Caco-2 (cell line): ENCODE measurements at regions not wholly inside any gene's neighbourhood (a gene's known extent, or its start where the extent isn't known, plus 50 kb on each side); places are given as distances from the start of the nearest gene placed in this dataset.

Experiments used
- BruUV-seq: library from RNA; stranded (reverse); fragments of 400-500 nt; replicated peaks from 2 replicates; lab custom pipeline; 2021; lab: Mats Ljungman, UMichigan
- CTCF ChIA-PET: fragments of 300-600 bp; sonication (Branson Sonifier 250); formaldehyde crosslinking; loops from one replicate; lab custom pipeline; 2022; ENCODE audit warnings: antibody characterized with exemption; lab: Charles Lee
- POLR2A ChIA-PET: fragments of 300-600 bp; sonication (Branson Sonifier 250); formaldehyde crosslinking; loops from one replicate; lab custom pipeline; 2022; ENCODE audit warnings: antibody characterized with exemption; lab: Charles Lee
- DNase-seq, 2 experiments: peaks; one replicate each; pipeline versions ENCODE4 v3.0.0 to v3.0.0-alpha.2; 2020 to 2022
- H3K27me3 ChIP-seq: replicated peaks from 2 replicates; pipeline ENCODE4 v1.6.0; 2011; ENCODE audit warnings: low read length; ENCODE audit not compliant: control insufficient read depth, insufficient read depth
- H3K36me3 ChIP-seq: 2 replicates; pipeline ENCODE4 v1.5.1; 2011; ENCODE audit warnings: low read length; ENCODE audit not compliant: control insufficient read depth, insufficient read depth
- H3K4me1 ChIP-seq: fragments of 250-450 bp; sonication (Bioruptor Pico); 2 replicates; pipeline ENCODE4 v1.5.1; 2020; ENCODE audit warnings: mild to moderate bottlenecking
- H3K4me3 ChIP-seq: 2 replicates; pipeline ENCODE4 v1.5.1; 2011; ENCODE audit warnings: low read depth, mild to moderate bottlenecking, control low read depth, low read length
- H3K9me3 ChIP-seq: fragments of 250-450 bp; sonication (Bioruptor Pico); 2 replicates; pipeline ENCODE4 v1.5.1; 2020; ENCODE audit warnings: mild to moderate bottlenecking, moderate library complexity
- H3K27ac Mint-ChIP-seq: one replicate; pipeline ENCODE4 v1.8.0; 2022; ENCODE audit warnings: mixed read lengths; ENCODE audit not compliant: unreplicated experiment
- H3K27me3 Mint-ChIP-seq: one replicate; pipeline ENCODE4 v1.8.0; 2022; ENCODE audit warnings: mixed read lengths; ENCODE audit not compliant: insufficient read depth, unreplicated experiment
- H3K36me3 Mint-ChIP-seq: one replicate; pipeline ENCODE4 v1.8.0; 2022; ENCODE audit warnings: mild to moderate bottlenecking, mixed read lengths; ENCODE audit not compliant: insufficient read depth, unreplicated experiment
- H3K4me1 Mint-ChIP-seq: one replicate; pipeline ENCODE4 v1.8.0; 2022; ENCODE audit warnings: low read depth, mixed read lengths; ENCODE audit not compliant: unreplicated experiment
- H3K4me3 Mint-ChIP-seq: one replicate; pipeline ENCODE4 v1.8.0; 2022; ENCODE audit warnings: mild to moderate bottlenecking, moderate library complexity, mixed read lengths; ENCODE audit not compliant: unreplicated experiment
- H3K9me3 Mint-ChIP-seq: one replicate; pipeline ENCODE4 v1.8.0; 2022; ENCODE audit warnings: mixed read lengths; ENCODE audit not compliant: unreplicated experiment
- intact Hi-C: fragments of 100-400 bp; cut with micrococcal nuclease; formaldehyde crosslinking; loops from one replicate; pipeline ENCODE4 v1.10.0; 2022; ENCODE audit not compliant: unreplicated experiment
- TF ChIP-seq, protein P1 (sequence below), 2 experiments: fragments of 200-600 bp in 1 of 2; IDR thresholded peaks; 1 replicate in 1 of 2; 2 replicates in 1 of 2; pipeline versions ENCODE4 v1.5.1 to v1.8.0; 2011 to 2022; ENCODE audit warnings: antibody characterized with exemption in 1 of 2, control low read depth in 1 of 2, inconsistent platforms in 1 of 2, low read depth in 1 of 2, low read length in 1 of 2, mild to moderate bottlenecking in 1 of 2, moderate library complexity in 1 of 2; ENCODE audit not compliant: insufficient read depth in 1 of 2, severe bottlenecking in 1 of 2, unreplicated experiment in 1 of 2

GRCh38 chr20:24746351-24746685 is 202.8 kb upstream of the CST7 start:
- Histone ChIP-seq H3K27me3 (no peaks in the 10 kb centered on the region), H3K4me3 (no peak overlapping the region), H3K36me3 (no peaks in the 10 kb centered on the region), H3K4me1 (no peaks in the 10 kb centered on the region), H3K9me3 (no peaks in the 10 kb centered on the region)
- CTCF ChIA-PET, result no interaction called here
- Mint-ChIP-seq H3K4me3 (no peak overlapping the region), H3K27ac (no peak overlapping the region), H3K4me1 (no peaks in the 10 kb centered on the region), H3K9me3 (no peaks in the 10 kb centered on the region), H3K27me3 (no peaks in the 10 kb centered on the region), H3K36me3 (no peaks in the 10 kb centered on the region)
- no TSS peak for BruUV-seq
- TF ChIP-seq, protein P1, sequence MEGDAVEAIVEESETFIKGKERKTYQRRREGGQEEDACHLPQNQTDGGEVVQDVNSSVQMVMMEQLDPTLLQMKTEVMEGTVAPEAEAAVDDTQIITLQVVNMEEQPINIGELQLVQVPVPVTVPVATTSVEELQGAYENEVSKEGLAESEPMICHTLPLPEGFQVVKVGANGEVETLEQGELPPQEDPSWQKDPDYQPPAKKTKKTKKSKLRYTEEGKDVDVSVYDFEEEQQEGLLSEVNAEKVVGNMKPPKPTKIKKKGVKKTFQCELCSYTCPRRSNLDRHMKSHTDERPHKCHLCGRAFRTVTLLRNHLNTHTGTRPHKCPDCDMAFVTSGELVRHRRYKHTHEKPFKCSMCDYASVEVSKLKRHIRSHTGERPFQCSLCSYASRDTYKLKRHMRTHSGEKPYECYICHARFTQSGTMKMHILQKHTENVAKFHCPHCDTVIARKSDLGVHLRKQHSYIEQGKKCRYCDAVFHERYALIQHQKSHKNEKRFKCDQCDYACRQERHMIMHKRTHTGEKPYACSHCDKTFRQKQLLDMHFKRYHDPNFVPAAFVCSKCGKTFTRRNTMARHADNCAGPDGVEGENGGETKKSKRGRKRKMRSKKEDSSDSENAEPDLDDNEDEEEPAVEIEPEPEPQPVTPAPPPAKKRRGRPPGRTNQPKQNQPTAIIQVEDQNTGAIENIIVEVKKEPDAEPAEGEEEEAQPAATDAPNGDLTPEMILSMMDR (IDR thresholded peaks at IDR 0.05; ENCODE audit: insufficient read depth in 1 of 2, low read depth in 1 of 2, low read length in 1 of 2, severe bottlenecking in 1 of 2, unreplicated experiment in 1 of 2), result no peak
- peak in 1 of 2 experiments; percentile 26 for DNase-seq
- POLR2A ChIA-PET, result no interaction called here
- intact Hi-C loops, result no loop called here

DNA sequence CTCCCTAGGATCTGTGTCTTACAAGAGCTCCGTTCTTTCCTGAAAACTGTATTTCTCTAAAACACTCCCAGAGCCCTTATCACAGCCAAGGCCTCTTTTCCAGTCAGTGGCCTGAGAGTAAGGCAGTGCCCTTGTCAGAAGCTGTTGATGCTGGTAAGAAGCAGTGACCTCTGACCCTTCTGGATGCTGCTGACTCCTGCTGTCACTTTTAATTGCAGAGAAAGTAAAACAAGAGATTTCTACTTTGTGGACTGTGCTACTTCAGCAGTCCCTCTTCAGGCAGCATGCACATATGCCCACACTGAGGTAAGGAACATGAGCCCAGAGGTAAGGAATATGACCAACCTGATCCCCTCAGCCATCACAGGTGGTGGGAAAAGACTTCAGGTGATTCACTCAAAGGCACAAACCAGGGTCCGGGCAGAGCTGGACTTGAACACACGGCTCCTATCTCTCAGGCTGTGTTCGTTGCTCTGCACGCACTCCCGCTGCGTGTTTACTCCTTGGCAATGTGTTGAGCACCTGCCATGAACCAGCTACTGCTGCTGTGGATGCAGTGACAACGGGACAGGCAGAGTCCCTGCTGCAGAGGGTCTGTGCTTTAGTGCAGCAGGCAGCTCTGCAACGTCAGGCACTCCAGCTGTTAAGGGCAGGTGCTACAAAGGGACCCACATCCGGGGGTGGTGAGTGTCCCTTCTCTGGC is 201.9 kb upstream of the CST7 start:
- H3K36me3 Mint-ChIP-seq, result no peaks in the 10 kb centered on the region
- ChIA-PET CTCF (no interaction called here), POLR2A (no interaction called here)
- BruUV-seq, result no TSS peak
- Histone ChIP-seq H3K4me3 (no peak overlapping the region), H3K27me3 (no peaks in the 10 kb centered on the region), H3K36me3 (no peaks in the 10 kb centered on the region), H3K4me1 (no peaks in the 10 kb centered on the region), H3K9me3 (no peaks in the 10 kb centered on the region)
- no peaks in the 10 kb centered on the region for H3K4me1 Mint-ChIP-seq
- DNase-seq, result peak in 1 of 2 experiments; percentile 21
- no peak overlapping the region for H3K27ac Mint-ChIP-seq
- no peaks in the 10 kb centered on the region for H3K27me3 Mint-ChIP-seq
- no peaks in the 10 kb centered on the region for H3K9me3 Mint-ChIP-seq
- TF ChIP-seq, protein P1 (IDR thresholded peaks at IDR 0.05; ENCODE audit: insufficient read depth in 1 of 2, low read depth in 1 of 2, low read length in 1 of 2, severe bottlenecking in 1 of 2, unreplicated experiment in 1 of 2), result no peak
- intact Hi-C loops, result no loop called here
- no peak overlapping the region for H3K4me3 Mint-ChIP-seq

GRCh38 chr20:24747881-24748595 is 201.0 kb upstream of the CST7 start:
- H3K9me3 Mint-ChIP-seq, result no peaks in the 10 kb centered on the region
- H3K27me3 Mint-ChIP-seq, result no peaks in the 10 kb centered on the region
- TF ChIP-seq, protein P1 (IDR thresholded peaks at IDR 0.05; ENCODE audit: insufficient read depth in 1 of 2, low read depth in 1 of 2, low read length in 1 of 2, severe bottlenecking in 1 of 2, unreplicated experiment in 1 of 2), result no peak
- BruUV-seq, result no TSS peak
- ChIA-PET POLR2A (no interaction called here), CTCF (no interaction called here)
- H3K27ac Mint-ChIP-seq, result no peak overlapping the region
- Histone ChIP-seq H3K9me3 (no peaks in the 10 kb centered on the region), H3K36me3 (no peaks in the 10 kb centered on the region), H3K27me3 (no peaks in the 10 kb centered on the region), H3K4me3 (no peak overlapping the region), H3K4me1 (no peaks in the 10 kb centered on the region)
- no peaks in the 10 kb centered on the region for H3K4me1 Mint-ChIP-seq
- H3K36me3 Mint-ChIP-seq, result no peaks in the 10 kb centered on the region
- no peak overlapping the region for H3K4me3 Mint-ChIP-seq
- intact Hi-C loops, result no loop called here
- no peak for DNase-seq
